Colonic mucosa (tissue), 4 donors: ENCODE measurements at regions not wholly inside any gene's neighbourhood (a gene's known extent, or its start where the extent isn't known, plus 50 kb on each side); places are given as distances from the start of the nearest gene placed in this dataset.

Experiments used
- DNase-seq: peaks from one replicate; pipeline ENCODE4 v3.0.0-alpha.2; 2020
- H3K27ac ChIP-seq: fragments of 200-600 bp; one replicate; pipeline ENCODE4 v1.8.0; 2021
- H3K27me3 ChIP-seq: fragments of 200-600 bp; one replicate; pipeline ENCODE4 v1.8.0; 2021
- H3K36me3 ChIP-seq: fragments of 200-600 bp; one replicate; pipeline ENCODE4 v1.8.0; 2021
- H3K4me1 ChIP-seq: fragments of 200-600 bp; one replicate; pipeline ENCODE4 v1.8.0; 2021; ENCODE audit warnings: mild to moderate bottlenecking
- H3K4me3 ChIP-seq: fragments of 200-600 bp; one replicate; pipeline ENCODE4 v1.8.0; 2021
- H3K9ac ChIP-seq, 2 donors: one replicate each; pipeline ENCODE4 v1.7.0; 2013; ENCODE audit warnings: control low read depth in 2 of 2, low read depth in 2 of 2, low read length in 2 of 2
- H3K9me3 ChIP-seq: fragments of 200-600 bp; one replicate; pipeline ENCODE4 v1.8.0; 2021
- intact Hi-C: fragments of 100-400 bp; cut with DNase I; formaldehyde crosslinking; loops from one replicate; pipeline ENCODE4 v1.14.1; 2022
- TF ChIP-seq, protein P1 (sequence below): fragments of 200-600 bp; IDR thresholded peaks from one replicate; pipeline ENCODE4 v1.8.0; 2022; ENCODE audit warnings: antibody characterized with exemption, mild to moderate bottlenecking
- donor health status: healthy.
- donor health status: DM: no; HTN: no; CAD: no.
- donor health status: DM: no; HTN: no; CAD: no.

GRCh38 chr4:133600008-133600407, 450.9 kb downstream of the PCDH10 start:
- H3K9ac ChIP-seq: no peak overlapping the region
- intact Hi-C loops: no loop called here

GRCh38 chr4:133598779-133599178, 449.7 kb downstream of the PCDH10 start:
- no peaks in the 10 kb centered on the region for H3K4me1 ChIP-seq
- no peaks in the 10 kb centered on the region for H3K9me3 ChIP-seq
- H3K9ac ChIP-seq: no peak overlapping the region
- DNase-seq: no peak
- no peaks in the 10 kb centered on the region for H3K27me3 ChIP-seq
- no peaks in the 10 kb centered on the region for H3K36me3 ChIP-seq
- no peak overlapping the region for H3K27ac ChIP-seq
- intact Hi-C loops: no loop called here
- TF ChIP-seq, protein P1, sequence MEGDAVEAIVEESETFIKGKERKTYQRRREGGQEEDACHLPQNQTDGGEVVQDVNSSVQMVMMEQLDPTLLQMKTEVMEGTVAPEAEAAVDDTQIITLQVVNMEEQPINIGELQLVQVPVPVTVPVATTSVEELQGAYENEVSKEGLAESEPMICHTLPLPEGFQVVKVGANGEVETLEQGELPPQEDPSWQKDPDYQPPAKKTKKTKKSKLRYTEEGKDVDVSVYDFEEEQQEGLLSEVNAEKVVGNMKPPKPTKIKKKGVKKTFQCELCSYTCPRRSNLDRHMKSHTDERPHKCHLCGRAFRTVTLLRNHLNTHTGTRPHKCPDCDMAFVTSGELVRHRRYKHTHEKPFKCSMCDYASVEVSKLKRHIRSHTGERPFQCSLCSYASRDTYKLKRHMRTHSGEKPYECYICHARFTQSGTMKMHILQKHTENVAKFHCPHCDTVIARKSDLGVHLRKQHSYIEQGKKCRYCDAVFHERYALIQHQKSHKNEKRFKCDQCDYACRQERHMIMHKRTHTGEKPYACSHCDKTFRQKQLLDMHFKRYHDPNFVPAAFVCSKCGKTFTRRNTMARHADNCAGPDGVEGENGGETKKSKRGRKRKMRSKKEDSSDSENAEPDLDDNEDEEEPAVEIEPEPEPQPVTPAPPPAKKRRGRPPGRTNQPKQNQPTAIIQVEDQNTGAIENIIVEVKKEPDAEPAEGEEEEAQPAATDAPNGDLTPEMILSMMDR: no peak
- no peak overlapping the region for H3K4me3 ChIP-seq

More at GRCh38 chr4:133600008-133600407, 450.9 kb downstream of the PCDH10 start:
- no peak for DNase-seq
- Histone ChIP-seq H3K4me1 (no peaks in the 10 kb centered on the region), H3K36me3 (no peaks in the 10 kb centered on the region), H3K9me3 (no peaks in the 10 kb centered on the region), H3K4me3 (no peak overlapping the region), H3K27ac (no peak overlapping the region), H3K27me3 (no peaks in the 10 kb centered on the region)
- TF ChIP-seq, protein P1: no peak

DNA sequence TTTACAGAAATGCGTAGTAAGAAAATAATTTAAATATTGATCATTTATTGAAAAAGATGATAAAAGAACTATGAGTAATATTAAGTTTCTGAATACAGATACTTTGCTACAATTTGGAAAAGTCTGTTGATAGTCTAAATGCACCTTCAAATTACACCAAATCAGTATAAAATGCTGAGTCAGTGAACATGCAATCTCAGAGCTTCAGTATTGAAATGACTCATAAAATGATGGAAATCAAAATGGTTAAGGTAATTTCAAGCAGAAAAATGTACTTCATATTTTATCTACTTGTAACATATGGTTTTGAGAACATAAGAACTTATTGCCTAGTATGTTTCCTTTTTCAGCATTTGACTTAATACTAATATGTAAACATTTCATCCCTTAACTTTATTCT, 448.2 kb downstream of the PCDH10 start:
- Histone ChIP-seq H3K36me3 (no peaks in the 10 kb centered on the region), H3K27me3 (no peaks in the 10 kb centered on the region), H3K4me1 (no peaks in the 10 kb centered on the region), H3K27ac (no peak overlapping the region), H3K9ac (no peak overlapping the region), H3K9me3 (no peaks in the 10 kb centered on the region), H3K4me3 (no peak overlapping the region)
- no peak for DNase-seq
- TF ChIP-seq, protein P1: no peak
- intact Hi-C loops: no loop called here

DNA sequence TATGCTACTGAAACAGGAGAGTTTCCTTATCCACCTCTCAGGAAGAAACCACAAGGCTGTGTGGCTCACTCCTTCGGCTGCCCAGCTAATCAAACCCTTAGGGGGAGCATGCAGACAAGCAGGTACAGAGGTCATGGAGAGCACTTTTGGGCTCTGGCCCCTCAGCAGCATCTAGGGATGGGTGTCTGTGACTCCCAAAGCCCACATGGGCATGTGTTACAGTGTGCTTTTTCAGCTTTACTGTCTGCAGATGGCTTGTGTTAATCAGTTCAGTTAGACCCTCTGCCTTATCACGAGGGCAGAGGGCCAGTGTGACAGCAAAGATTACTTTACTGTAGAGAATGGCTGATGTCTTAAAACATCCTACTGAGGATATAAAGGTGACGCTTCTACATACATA, 447.4 kb downstream of the PCDH10 start:
- Histone ChIP-seq H3K36me3 (no peaks in the 10 kb centered on the region), H3K4me3 (no peak overlapping the region), H3K27ac (no peak overlapping the region), H3K9me3 (no peaks in the 10 kb centered on the region), H3K27me3 (no peaks in the 10 kb centered on the region), H3K9ac (no peak overlapping the region), H3K4me1 (no peaks in the 10 kb centered on the region)
- no peak for DNase-seq
- intact Hi-C loops: no loop called here
- TF ChIP-seq, protein P1: no peak

DNA sequence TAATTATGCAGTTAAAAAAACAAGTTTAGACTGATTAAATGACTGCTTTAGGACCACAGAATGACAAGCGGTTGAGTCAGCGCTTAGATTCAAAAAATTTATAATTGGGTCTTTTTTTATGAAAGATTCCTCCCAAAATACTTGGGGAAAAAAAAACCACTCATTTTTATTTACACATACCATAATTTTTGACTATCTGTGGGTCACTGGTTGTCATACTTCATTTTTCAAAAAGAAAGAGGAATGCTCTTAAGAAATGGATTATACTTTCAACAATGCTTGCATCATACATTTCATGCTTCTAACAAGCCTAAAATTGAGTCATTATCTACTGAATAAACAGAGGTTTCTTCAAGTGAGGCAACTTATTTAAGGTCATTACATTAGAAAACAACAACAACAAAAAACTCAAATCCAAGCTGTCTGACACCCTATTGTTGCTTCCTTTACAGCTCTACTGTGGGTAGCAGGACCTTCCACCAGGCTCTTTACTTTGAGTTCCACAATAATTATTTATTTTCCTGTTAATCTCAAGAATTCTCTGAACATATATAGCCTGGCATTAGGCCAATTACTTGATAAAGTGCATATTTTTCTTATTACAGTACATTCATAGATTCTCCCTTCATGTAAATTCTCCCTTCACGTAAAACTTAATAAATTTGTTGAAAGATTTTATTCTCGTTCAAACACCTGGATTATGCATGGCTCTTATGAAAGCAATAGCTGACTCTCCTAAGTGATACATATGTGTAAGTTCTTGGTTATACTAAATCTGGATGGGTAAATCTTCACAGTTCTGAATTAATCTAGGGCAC, 445.5 kb downstream of the PCDH10 start:
- no peak overlapping the region for H3K4me3 ChIP-seq
- H3K9ac ChIP-seq: no peak overlapping the region
- DNase-seq: no peak

More for the DNA sequence above, 445.5 kb downstream of the PCDH10 start:
- H3K36me3 ChIP-seq: no peaks in the 10 kb centered on the region
- TF ChIP-seq, protein P1: no peak
- no peaks in the 10 kb centered on the region for H3K27me3 ChIP-seq
- H3K27ac ChIP-seq: no peak overlapping the region
- intact Hi-C loops: no loop called here
- H3K4me1 ChIP-seq: no peaks in the 10 kb centered on the region
- H3K9me3 ChIP-seq: no peaks in the 10 kb centered on the region
